HG03354 (cell line): ENCODE measurements at regions not wholly inside any gene's neighbourhood (a gene's known extent, or its start where the extent isn't known, plus 50 kb on each side); places are given as distances from the start of the nearest gene placed in this dataset.
"Not testable (repeated sequence)": the region's sequence is repeated elsewhere in the genome, so short reads cannot be mapped to it uniquely, and the experiment has no call there.

Experiments
- ATAC-seq: cut with Tn5 transposase; IDR thresholded peaks from one replicate; pipeline ENCODE4 v1.9.1; 2021; ENCODE audit warnings: mild to moderate bottlenecking; ENCODE audit not compliant: unreplicated experiment, poor library complexity, severe bottlenecking

DNA sequence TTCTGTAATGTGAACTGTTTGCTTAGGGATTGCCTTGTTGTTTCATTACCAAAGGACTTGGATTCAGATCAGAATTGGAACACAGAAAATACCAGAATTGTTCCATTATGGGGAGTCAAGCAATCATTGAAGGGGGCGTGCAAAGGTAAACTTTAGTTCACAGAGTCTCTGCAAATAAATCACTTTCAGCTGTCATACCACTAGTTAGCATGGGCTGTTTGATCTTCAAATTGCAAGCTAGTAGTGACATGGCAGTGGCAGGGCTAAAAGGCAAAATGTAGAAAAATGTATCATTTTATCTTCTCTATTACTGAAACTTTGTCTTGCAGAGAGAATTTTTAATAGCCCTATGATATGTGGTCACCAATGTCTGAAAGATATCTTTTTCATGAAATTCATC, 483.2 kb upstream of the NRSN1 start:
- no peak for ATAC-seq

DNA sequence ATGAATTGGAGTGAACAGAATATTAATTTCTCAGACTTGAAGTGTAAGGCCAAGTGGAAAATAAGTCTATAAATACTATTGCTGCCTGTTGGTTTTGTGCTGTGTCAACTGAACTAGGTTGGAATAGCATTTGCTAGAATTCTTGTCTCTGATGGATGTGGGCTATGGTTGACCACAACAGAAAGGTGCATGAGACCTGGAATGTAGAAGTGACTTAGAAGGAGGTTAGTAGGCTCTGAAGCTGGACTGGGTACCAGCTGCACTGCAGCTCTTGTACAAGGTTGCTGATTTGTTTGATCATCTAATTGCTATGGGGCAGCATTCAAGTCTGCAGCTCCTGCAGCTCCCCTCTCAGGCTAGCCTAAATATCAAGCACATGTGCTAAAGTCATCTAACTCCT, 479.0 kb upstream of the NRSN1 start:
- no peak for ATAC-seq

- ATAC-seq, result no peak
These were observed 475.3 kb upstream of the NRSN1 start for GRCh38 chr6:23650676-23651075.

DNA sequence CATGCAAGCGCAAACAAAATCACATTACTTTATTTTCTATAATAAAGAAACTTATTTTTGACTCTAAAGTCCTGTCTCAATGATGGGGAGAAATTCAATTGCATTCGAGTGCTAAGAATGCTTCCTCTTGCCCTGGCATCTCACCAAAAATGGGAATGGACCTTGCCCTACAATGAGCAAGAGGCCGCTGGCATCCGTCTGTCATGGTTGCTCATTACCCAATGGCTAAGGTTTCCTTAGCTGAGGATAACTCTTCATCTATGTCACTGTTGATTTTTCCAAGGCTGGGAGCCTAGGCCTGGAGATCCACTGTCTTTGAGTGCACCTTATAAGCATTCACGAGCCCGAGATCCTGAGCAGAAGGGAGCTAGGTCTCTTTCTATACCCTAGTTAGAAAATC, 471.3 kb upstream of the NRSN1 start:
- no peak for ATAC-seq

DNA sequence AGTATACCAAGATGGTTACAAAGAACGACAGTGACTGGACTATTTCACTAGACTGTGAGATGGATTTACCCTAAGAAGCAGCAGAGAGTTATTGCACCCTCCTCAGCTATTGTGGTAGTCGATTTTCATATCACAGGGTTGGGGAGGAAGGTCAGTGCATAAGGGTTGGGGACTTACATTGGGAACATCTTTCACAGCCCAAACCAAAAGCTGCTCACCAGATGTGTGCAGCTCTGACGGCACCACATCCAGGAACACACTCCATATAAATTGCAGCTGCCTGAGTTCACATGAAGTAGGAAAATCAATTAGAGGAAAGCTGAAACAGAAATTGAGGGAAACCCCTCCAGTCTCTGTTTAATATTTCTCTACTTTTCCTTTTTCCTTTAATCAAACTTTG, 470.5 kb upstream of the NRSN1 start:
- no peak for ATAC-seq

GRCh38 chr6:23656255-23657194, 469.5 kb upstream of the NRSN1 start:
- no peak for ATAC-seq

DNA sequence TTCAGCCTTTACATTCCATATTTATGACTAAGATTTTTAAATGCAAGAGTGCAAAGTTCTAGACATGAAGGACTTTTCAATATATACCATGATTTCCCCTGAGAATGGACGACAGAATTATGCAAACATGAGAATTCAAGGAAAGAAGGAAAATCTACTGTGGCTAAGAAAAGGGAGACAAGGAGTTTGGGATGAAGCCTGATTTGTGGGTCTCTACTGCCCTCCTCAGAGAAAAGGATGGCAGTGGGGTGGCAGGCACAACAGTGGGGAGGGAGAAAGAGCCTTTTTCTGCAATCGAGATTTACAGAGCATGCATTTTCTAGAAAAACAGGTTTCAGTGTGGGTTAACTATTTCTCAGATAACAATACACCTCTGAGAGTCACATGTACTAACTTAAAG, 466.9 kb upstream of the NRSN1 start:
- no peak for ATAC-seq

- ATAC-seq, result no peak
These were observed 464.5 kb upstream of the NRSN1 start for GRCh38 chr6:23661549-23661948.

DNA sequence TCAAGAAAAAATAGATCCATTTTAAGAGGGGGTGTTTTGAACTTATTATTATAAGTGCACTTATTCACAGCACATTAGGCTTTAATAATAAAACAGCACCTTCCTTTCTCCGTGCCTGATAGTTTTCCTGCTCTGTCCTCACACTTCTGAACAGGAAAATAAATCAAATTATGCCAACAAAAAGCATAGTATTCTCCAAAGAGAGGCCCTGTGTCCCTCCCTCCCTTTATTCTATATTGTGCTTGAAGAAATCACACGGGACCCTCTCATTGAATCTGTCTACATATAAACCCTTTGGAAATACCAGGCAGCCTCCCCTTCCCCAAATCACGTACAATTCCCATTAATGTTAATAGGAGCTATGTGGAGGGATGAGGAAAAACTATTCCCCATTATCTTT, 462.9 kb upstream of the NRSN1 start:
- no peak for ATAC-seq

- no peak for ATAC-seq
These were observed 462.4 kb upstream of the NRSN1 start for GRCh38 chr6:23663652-23664051.

DNA sequence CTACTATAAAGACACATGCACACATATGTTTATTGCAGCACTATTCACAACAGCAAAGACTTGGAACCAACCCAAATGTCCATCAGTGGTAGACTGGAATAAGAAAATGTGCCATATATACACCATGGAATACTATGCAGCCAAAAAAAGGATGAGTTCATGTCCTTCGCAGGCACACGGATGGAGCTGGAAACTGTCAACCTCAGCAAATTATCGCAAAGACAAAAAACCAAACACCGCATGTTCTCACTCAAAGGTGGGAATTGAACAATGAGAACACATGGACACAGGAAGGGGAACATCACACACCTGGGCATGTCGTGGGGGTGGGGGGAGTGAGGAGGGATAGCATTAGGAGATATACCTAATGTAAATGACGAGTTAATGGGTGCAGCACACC, 460.1 kb upstream of the NRSN1 start:
- not testable (repeated sequence) for ATAC-seq

DNA sequence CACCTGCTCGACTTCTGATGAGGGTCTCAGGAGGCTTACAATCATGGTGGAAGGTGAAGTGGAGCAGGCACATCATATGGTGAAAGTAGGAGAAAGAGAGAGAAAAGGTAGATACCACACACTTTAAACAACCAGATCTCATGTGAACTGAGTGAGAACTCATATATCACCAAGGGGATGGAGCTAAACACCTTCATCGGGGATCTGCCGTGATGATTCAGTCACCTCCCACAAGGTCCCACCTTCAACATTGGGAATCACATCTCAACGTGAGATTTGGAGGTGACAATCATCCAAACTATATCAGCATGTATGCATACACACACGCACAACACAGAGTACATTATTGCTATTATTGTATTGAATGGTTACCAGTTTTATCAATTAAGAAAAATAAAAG, 453.3 kb upstream of the NRSN1 start:
- ATAC-seq, result no peak

GRCh38 chr6:23678626-23679025, 447.4 kb upstream of the NRSN1 start:
- no peak for ATAC-seq

GRCh38 chr6:23681743-23682142, 444.3 kb upstream of the NRSN1 start:
- no peak for ATAC-seq

GRCh38 chr6:23688650-23689049, 437.4 kb upstream of the NRSN1 start:
- ATAC-seq, result no peak

GRCh38 chr6:23690453-23691049, 435.5 kb upstream of the NRSN1 start:
- no peak for ATAC-seq

DNA sequence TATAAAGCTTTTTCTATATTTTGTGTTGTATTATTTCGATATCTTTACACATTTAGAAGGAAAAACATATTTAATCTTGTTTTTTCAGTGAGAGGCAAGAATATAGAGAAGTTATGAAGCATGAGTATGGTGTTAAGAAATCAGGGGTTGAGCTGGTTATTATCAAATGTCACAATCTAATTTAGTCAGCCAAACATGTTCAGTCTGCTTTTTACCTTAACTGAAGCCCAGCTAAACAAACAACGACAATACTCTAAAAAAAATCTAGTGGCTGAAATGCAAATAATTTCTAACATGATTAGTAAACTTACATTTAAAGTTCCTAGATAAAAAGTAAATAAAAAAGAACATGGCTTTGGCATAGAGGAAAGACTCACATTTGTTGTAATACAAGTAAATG, 433.8 kb upstream of the NRSN1 start:
- ATAC-seq, result no peak

- ATAC-seq, result no peak
These were observed 429.0 kb upstream of the NRSN1 start for GRCh38 chr6:23696992-23697391.

- no peak for ATAC-seq
These were observed 421.4 kb upstream of the NRSN1 start for GRCh38 chr6:23704479-23705052.

GRCh38 chr6:23705697-23706096, 420.3 kb upstream of the NRSN1 start:
- ATAC-seq, result no peak

DNA sequence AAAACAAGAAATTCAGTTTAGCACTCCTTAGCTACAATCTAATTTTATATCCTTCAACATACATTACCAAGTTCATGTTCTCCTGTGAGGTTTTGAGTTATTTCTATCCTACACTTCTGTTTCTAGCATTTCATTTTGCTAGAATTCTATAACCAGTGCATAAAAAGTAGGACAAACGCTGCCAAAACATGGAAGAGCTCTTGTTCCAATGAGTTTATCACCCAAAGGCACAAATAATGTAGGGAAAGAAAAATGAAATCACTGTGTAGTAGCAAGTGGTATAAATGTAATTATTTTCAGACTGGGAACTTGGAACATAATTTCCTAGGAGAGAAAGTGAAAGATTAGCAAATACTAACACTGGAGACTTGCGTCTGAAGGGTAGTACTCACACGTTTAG, 413.3 kb upstream of the NRSN1 start:
- ATAC-seq, result no peak
